ENCODE measurements at regions not wholly inside any gene's neighbourhood (a gene's known extent, or its start where the extent isn't known, plus 50 kb on each side); places are given as distances from the start of the nearest gene placed in this dataset.

- TF ChIP-seq CTCF (IDR thresholded peaks at IDR 0.05; ENCODE audit: low read depth, low read length) (no peak), POLR2A (IDR thresholded peaks at IDR 0.05; ENCODE audit: extremely low read depth, insufficient read length) (no peak), MAX (IDR thresholded peaks at IDR 0.05; ENCODE audit: low read depth, low read length) (no peak), MYC (IDR thresholded peaks at IDR 0.05; ENCODE audit: low read depth, low read length) (no peak)
Observed at GRCh38 chr1:112318698-112319370, 77.2 kb upstream of the CTTNBP2NL start.
